Endothelial cell (in vitro differentiated cells): ENCODE measurements at regions not wholly inside any gene's neighbourhood (a gene's known extent, or its start where the extent isn't known, plus 50 kb on each side); places are given as distances from the start of the nearest gene placed in this dataset.

Experiments
- DNase-seq: peaks from one replicate; pipeline ENCODE4 v3.0.0; 2021; ENCODE audit warnings: low spot score
- H3K27ac Mint-ChIP-seq: one replicate; pipeline ENCODE4 v1.8.0; 2021; ENCODE audit warnings: mixed read lengths, inconsistent platforms; ENCODE audit not compliant: unreplicated experiment
- H3K27me3 Mint-ChIP-seq: one replicate; pipeline ENCODE4 v1.8.0; 2021; ENCODE audit warnings: mild to moderate bottlenecking, moderate library complexity, mixed read lengths, inconsistent platforms; ENCODE audit not compliant: unreplicated experiment
- H3K36me3 Mint-ChIP-seq: one replicate; pipeline ENCODE4 v1.8.0; 2021; ENCODE audit warnings: mild to moderate bottlenecking, low read depth, mixed read lengths, inconsistent platforms; ENCODE audit not compliant: unreplicated experiment
- H3K4me1 Mint-ChIP-seq: one replicate; pipeline ENCODE4 v1.8.0; 2021; ENCODE audit warnings: mild to moderate bottlenecking, mixed read lengths, inconsistent platforms; ENCODE audit not compliant: unreplicated experiment
- H3K4me3 Mint-ChIP-seq: one replicate; pipeline ENCODE4 v1.8.0; 2021; ENCODE audit warnings: mild to moderate bottlenecking, mixed read lengths, inconsistent platforms; ENCODE audit not compliant: unreplicated experiment
- H3K9me3 Mint-ChIP-seq: one replicate; pipeline ENCODE4 v1.8.0; 2021; ENCODE audit warnings: mixed read lengths, inconsistent platforms; ENCODE audit not compliant: unreplicated experiment
- CTCF ChIP-seq: fragments of 200-600 bp; sonication (generic); IDR thresholded peaks from one replicate; pipeline ENCODE4 v1.5.0; 2021; ENCODE audit warnings: antibody characterized with exemption; ENCODE audit not compliant: unreplicated experiment

GRCh38 chr2:71831193-71831577 lies 316.5 kb downstream of the CYP26B1 start:
- H3K9me3 Mint-ChIP-seq: no peaks in the 10 kb centered on the region
- DNase-seq: no peak
- no peaks in the 10 kb centered on the region for H3K27me3 Mint-ChIP-seq
- no peaks in the 10 kb centered on the region for H3K36me3 Mint-ChIP-seq
- no peak overlapping the region for H3K4me3 Mint-ChIP-seq
- H3K4me1 Mint-ChIP-seq: peaks cover 8% of the 10 kb centered on the region
- H3K27ac Mint-ChIP-seq: no peak overlapping the region
- no peak for TF ChIP-seq CTCF

- no peak for TF ChIP-seq CTCF
- no peak for DNase-seq
- Mint-ChIP-seq H3K27me3 (no peaks in the 10 kb centered on the region), H3K4me3 (no peak overlapping the region), H3K36me3 (no peaks in the 10 kb centered on the region), H3K9me3 (no peaks in the 10 kb centered on the region), H3K27ac (no peak overlapping the region), H3K4me1 (peaks cover 8% of the 10 kb centered on the region)
These were observed 317.0 kb downstream of the CYP26B1 start for GRCh38 chr2:71830497-71831192.

- Mint-ChIP-seq H3K27ac (no peak overlapping the region), H3K36me3 (no peaks in the 10 kb centered on the region), H3K4me1 (peaks cover 8% of the 10 kb centered on the region), H3K9me3 (peaks cover 4% of the 10 kb centered on the region), H3K27me3 (no peaks in the 10 kb centered on the region), H3K4me3 (no peak overlapping the region)
- TF ChIP-seq CTCF: no peak
- no peak for DNase-seq
These were observed 318.7 kb downstream of the CYP26B1 start for GRCh38 chr2:71829008-71829407.

- H3K4me3 Mint-ChIP-seq: no peak overlapping the region
- H3K4me1 Mint-ChIP-seq: peaks cover 8% of the 10 kb centered on the region
- peaks cover 4% of the 10 kb centered on the region for H3K9me3 Mint-ChIP-seq
- no peak for DNase-seq
- no peak for TF ChIP-seq CTCF
- no peaks in the 10 kb centered on the region for H3K36me3 Mint-ChIP-seq
- no peak overlapping the region for H3K27ac Mint-ChIP-seq
- H3K27me3 Mint-ChIP-seq: no peaks in the 10 kb centered on the region
These were observed 319.7 kb downstream of the CYP26B1 start for GRCh38 chr2:71827973-71828372.

- no peaks in the 10 kb centered on the region for H3K27me3 Mint-ChIP-seq
- no peak overlapping the region for H3K27ac Mint-ChIP-seq
- H3K9me3 Mint-ChIP-seq: peaks cover 4% of the 10 kb centered on the region
- H3K36me3 Mint-ChIP-seq: no peaks in the 10 kb centered on the region
- no peak overlapping the region for H3K4me3 Mint-ChIP-seq
- no peak for DNase-seq
- H3K4me1 Mint-ChIP-seq: peaks cover 8% of the 10 kb centered on the region
- no peak for TF ChIP-seq CTCF
These were observed 320.1 kb downstream of the CYP26B1 start for GRCh38 chr2:71827524-71827901.
